Hepatocyte (in vitro differentiated cells): ENCODE measurements at regions not wholly inside any gene's neighbourhood (a gene's known extent, or its start where the extent isn't known, plus 50 kb on each side); places are given as distances from the start of the nearest gene placed in this dataset.

Source experiments
- EZH2 ChIP-seq: fragments of 200-600 bp; sonication (generic); IDR thresholded peaks from 2 replicates; pipeline ENCODE4 v1.6.1; 2016; ENCODE audit warnings: antibody characterized with exemption, mild to moderate bottlenecking, borderline replicate concordance
- EZH2phosphoT487 ChIP-seq: fragments of 200-600 bp; sonication (generic); IDR thresholded peaks from one replicate; pipeline ENCODE4 v1.6.1; 2018; ENCODE audit warnings: antibody characterized with exemption, mild to moderate bottlenecking, low read depth, moderate library complexity; ENCODE audit not compliant: unreplicated experiment, severe bottlenecking
- TF ChIP-seq, protein P1 (sequence below): fragments of 200-600 bp; sonication (generic); IDR thresholded peaks from 2 replicates; pipeline ENCODE4 v1.5.1; 2016; ENCODE audit warnings: antibody characterized with exemption, mild to moderate bottlenecking; ENCODE audit not compliant: poor library complexity

DNA sequence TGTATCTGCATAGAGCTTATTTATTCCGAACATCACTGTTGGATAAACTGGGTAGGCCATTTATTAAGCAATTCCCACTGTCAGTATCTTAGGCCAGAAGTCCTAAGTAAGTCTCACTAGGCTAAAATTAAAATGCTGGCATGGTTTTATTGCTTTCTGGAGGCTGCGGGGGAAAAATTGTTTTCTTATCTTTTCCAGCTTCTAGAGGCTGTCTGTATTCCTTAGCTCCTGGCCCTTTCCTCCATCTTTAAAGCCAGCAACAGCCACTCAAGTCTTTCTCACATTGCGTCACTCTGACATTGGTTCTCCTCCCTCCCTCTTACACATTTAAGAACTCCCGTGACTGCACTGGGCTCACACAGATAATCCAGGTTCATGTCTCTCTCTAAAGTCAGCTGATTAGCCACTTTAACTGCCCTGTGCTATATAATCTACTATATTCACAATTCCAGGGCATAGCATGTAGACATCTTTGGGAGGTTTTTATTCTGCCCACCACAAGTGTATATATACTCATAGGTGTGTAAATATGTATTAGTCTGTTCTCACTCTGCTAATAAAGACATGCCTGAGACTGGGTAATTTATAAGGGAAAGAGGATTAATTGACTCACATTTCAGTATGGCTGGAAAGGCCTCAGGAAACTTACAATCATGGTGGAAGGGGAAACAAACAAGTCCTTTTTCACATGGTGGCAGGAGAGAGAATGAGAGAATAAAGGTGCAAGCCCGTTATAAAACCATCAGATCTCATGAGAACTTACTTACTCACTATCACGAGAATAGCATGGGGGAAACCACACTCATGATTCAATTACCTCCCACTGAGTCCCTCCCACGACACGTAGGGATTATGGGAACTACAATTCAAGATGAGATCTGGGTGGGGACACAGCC lies 113.5 kb upstream of the SLC7A14 start:
- TF ChIP-seq, protein P1, sequence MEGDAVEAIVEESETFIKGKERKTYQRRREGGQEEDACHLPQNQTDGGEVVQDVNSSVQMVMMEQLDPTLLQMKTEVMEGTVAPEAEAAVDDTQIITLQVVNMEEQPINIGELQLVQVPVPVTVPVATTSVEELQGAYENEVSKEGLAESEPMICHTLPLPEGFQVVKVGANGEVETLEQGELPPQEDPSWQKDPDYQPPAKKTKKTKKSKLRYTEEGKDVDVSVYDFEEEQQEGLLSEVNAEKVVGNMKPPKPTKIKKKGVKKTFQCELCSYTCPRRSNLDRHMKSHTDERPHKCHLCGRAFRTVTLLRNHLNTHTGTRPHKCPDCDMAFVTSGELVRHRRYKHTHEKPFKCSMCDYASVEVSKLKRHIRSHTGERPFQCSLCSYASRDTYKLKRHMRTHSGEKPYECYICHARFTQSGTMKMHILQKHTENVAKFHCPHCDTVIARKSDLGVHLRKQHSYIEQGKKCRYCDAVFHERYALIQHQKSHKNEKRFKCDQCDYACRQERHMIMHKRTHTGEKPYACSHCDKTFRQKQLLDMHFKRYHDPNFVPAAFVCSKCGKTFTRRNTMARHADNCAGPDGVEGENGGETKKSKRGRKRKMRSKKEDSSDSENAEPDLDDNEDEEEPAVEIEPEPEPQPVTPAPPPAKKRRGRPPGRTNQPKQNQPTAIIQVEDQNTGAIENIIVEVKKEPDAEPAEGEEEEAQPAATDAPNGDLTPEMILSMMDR: no peak
- TF ChIP-seq EZH2: no peak
- no peak for TF ChIP-seq EZH2phosphoT487
